GM21447 (cell line): ENCODE measurements at regions not wholly inside any gene's neighbourhood (a gene's known extent, or its start where the extent isn't known, plus 50 kb on each side); places are given as distances from the start of the nearest gene placed in this dataset.
"Not testable (repeated sequence)": the region's sequence is repeated elsewhere in the genome, so short reads cannot be mapped to it uniquely, and the experiment has no call there.

ENCODE experiments used
- ATAC-seq: cut with Tn5 transposase; IDR thresholded peaks from one replicate; pipeline ENCODE4 v1.9.1; 2021; ENCODE audit not compliant: unreplicated experiment

GRCh38 chr6:69623357-69623756 is 173.5 kb downstream of the LMBRD1 start:
- ATAC-seq = no peak

- ATAC-seq = no peak
These were observed 173.9 kb downstream of the LMBRD1 start for GRCh38 chr6:69622924-69623323.

DNA sequence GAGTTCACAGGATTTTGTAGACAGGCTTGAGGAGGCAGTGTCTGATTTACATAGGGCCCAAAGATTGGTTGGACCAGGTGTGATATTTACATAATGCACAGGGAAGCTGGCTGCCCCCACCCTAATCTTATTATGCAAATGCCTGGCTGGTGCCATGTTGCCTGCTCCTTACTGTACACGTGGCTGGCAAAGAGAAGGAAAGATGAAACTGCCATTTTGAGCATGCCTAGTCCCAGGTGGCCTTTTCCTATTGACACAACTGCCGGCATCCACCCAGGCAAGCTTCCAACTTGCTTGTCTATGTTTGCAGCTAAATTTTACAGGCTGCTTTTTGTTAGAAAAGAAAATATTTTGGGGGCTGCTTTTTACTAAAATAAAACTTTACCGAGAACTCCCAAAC is 174.6 kb downstream of the LMBRD1 start:
- no peak for ATAC-seq

DNA sequence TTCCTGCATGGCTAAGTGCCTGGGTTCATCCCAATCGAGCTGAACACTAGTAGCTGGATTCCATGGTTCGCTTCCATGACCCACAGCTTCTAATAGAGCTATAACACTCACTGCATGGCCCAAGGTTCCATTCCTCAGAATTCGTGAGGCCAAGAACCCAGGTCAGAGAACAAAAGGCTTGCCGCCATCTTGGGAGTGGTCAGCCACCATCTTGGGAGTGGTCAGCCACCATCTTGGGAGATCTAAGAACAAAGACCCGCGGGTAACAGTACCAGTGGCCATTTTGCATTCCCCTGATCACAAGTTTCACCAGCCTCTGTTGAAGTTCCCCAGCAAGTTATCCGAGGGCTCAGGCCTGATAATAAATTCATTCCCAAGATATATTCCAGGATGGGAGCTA is 179.6 kb downstream of the LMBRD1 start:
- ATAC-seq = no peak

GRCh38 chr6:69609836-69610472 is 186.9 kb downstream of the LMBRD1 start:
- no peak for ATAC-seq

DNA sequence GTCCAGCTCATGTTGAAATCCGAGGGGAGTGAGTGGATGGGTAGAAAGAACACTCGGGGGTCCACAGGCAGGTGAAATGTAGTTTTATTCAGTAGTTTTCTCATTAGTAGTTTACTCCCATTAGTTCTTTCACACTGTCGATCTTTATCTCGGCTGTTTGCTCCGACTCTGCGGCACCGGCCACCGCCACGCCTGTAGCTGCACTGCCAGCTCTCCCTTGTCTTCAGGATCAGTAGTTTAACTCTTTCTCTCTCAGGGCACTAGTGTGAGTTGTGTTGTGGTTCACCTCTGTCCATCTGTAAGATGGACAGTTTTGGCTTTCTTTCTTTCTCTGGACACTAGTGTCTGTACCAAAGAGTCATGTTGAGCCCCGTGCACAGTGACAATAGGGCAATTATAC is 195.7 kb downstream of the LMBRD1 start:
- ATAC-seq = no peak

DNA sequence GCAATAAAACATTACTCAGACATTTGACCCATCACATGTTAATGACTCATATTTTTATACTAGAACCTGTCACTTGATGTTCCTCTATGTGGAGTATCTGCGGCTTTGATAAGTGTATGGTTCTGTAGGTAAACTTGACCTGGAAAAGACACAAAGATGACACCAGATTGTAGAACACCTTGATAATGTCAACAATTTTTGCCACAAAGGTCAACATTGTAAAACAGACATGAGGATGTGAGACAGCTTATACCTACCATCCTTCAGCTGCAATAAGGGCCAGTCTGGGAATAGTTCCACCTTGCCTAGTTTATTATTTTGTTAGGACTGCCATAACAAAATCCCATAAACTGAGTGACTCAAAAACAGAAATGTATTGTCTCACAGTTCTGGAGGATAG is 202.4 kb downstream of the LMBRD1 start:
- ATAC-seq = no peak

DNA sequence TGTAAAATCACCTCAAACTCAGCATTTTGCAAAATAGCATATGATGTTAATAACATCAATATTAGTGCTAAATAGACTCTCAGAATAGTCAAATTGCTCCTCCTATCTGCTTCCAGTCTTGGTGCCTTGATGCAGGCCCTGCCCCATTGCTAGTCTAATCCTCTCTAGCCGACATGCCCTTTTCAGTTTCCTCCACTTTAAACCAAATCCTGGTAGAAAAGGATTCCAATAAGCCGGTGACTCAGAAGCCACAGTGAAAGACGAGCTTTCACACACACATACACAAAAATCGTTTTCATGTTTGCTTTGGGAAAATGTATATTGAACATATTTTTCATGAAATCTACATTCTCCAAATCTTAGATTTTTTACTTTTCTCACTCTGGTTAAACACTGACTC is 203.1 kb downstream of the LMBRD1 start:
- ATAC-seq = no peak

DNA sequence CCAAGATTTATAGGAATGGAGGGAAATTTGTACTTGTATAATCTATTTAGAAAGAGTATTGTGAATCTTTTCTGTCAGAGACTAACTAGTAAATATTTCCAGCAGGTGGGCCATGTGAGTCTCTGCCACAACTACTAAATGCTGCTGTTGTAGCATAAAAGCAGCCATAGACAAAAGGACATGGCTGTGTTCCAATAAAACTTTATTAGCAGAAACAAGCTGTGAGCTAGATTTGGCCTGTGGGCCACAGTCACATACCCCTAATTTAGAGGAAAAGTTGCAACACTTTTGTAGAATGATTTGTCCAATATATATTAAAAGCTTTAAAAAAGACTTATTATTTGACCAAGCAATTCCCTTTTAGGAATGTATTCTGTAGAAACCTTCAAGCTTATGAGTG is 207.2 kb downstream of the LMBRD1 start:
- no peak for ATAC-seq

DNA sequence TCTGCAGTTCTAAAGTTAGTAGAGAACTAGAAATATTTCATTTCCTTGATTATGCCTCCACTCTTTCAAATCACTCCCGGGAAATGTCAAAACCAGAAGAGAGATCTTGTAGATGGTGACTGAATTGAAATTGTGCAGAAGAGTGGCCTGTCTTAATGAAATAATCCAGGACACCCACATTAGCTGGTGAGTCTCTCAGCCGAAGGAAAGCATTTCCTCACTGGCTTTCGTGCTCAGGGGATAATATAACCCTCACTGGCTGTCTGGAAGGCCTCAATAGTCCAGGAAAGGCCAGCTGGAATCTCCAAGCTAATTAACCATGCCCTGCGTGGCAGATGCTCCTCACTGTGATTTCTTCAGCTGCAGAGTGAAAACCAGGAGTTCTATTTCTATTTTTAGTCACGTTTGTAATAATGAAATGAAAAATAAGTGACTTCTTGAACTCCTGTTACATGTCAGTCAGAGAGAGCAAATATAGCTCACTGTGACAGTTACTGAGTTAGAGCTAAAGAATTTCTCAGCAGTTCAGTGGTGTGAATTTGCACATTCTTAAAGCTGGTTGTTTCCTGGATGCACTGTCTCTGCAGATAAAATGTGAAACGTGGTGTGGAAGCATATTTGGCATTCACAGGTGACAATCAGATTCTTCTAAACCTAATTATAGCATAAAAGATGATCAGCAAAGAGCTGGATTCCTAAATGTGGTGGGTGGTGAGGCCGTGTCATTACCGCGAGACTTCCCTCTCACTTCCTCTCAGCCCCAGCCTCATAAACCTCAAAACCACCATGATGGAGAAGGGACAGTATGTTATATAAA is 211.7 kb downstream of the LMBRD1 start:
- ATAC-seq = peak; percentile 95

DNA sequence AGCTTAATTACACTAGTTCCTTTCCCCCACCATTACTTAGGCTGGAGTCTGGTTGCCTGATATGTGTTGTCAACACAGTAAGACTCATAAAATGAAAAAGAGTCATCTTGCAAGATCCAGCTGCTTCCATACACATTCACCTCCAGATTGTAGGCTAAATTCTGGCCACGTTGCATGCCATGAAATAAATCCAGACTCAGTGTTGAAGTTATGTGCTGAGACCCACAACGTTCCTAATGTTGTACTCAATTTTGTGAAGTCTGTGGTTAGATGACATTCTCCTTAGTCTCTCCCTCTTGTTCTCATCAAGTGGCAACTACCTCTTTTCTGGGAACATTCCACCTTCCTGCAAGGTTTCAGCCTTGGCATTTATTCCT is 212.3 kb downstream of the LMBRD1 start:
- ATAC-seq = no peak

GRCh38 chr6:69581581-69581980 is 215.2 kb downstream of the LMBRD1 start:
- no peak for ATAC-seq

DNA sequence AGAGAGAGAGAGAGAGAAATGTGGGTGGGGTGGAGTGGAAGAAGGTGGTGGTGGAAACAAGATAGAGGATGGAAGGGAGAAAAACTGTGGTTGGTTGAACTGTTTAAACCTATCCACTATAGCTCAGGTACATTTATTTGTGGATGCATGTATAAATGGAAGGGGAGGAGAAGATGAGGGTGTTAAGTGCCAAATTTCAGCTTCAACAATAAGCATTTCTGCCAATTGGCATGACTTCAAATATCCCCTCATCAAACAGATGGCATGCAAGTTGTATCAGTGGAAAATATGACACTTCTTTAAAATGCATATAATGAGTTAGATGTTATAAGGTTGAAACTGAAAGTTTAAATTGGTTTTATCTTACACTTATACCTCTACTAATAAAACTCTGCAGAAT is 216.1 kb downstream of the LMBRD1 start:
- ATAC-seq = no peak

DNA sequence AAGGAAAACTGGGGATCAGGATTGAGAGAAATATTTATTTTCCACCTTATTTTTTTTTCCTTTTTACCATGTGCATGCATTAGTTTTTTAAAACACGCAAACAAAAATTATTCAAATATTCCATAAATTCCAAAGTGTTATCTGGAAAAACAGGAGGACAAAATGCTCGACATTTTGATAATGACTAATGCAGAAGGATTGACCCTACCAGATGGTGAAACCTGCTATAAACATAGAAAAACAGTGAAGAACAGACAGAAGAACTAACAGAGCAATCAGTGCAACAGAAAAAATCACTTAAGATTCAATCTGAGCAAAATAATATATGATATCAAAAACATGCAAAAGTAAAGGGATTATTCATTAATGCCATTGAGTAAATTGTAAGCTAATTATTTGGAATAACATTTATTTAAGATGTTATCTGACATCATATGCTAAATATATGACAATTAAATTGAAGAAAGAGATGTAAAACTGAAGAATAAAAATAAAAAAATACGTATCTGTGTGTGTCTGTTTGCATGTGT is 218.4 kb downstream of the LMBRD1 start:
- ATAC-seq = no peak

- no peak for ATAC-seq
These were observed 225.6 kb downstream of the LMBRD1 start for GRCh38 chr6:69571234-69571633.

- ATAC-seq = no peak
These were observed 226.7 kb downstream of the LMBRD1 start for GRCh38 chr6:69570106-69570505.

GRCh38 chr6:69560597-69560996 is 236.2 kb downstream of the LMBRD1 start:
- not testable (repeated sequence) for ATAC-seq

DNA sequence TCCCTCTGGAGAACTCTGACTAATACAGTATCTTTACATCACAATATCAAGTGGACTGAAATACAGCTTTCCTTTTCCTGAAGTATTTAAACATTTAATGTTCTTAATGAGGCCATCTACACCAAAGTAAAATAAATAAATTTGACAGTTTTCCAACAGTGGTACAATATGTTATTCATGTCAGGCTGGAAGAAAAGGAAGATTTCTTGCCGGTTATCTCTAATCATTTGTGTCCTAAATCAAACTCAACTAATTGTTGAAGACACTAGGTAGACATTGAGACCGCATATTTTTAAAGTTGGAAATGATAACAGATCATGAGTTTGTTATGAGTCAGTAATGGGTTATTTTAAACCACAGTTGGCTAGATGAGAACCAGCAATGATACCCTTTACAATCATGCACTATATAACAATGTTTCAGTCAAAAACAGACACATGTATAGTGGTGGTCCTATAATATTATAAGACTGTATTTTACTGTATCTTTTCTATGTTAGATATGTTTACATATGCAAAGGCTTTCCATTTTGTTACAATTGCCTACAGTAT is 241.6 kb downstream of the LMBRD1 start:
- no peak for ATAC-seq

GRCh38 chr6:69542494-69542893 is 254.3 kb downstream of the LMBRD1 start:
- no peak for ATAC-seq

- ATAC-seq = no peak
These were observed 268.8 kb downstream of the LMBRD1 start for GRCh38 chr6:69527921-69528476.

DNA sequence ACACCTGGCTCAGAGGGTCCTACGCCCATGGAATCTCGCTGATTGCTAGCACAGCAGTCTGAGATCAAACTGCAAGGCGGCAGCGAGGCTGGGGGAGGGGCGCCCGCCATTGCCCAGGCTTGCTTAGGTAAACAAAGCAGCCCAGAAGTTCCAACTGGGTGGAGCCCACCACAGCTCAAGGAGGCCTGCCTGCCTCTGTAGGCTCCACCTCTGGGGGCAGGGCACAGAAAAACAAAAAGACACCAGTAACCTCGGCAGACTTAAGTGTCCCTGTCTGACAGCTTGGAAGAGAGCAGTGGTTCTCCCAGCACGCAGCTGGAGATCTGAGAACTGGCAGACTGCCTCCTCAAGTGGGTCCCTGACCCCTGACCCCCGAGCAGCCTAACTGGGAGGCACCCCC is 281.3 kb downstream of the LMBRD1 start:
- ATAC-seq = not testable (repeated sequence)

- ATAC-seq = no peak
These were observed 302.2 kb downstream of the LMBRD1 start for GRCh38 chr6:69494595-69494994.
